K562 (cell line): ENCODE measurements at regions not wholly inside any gene's neighbourhood (a gene's known extent, or its start where the extent isn't known, plus 50 kb on each side); places are given as distances from the start of the nearest gene placed in this dataset.
"Not testable (repeated sequence)": the region's sequence is repeated elsewhere in the genome, so short reads cannot be mapped to it uniquely, and the experiment has no call there.

Source experiments
- ATAC-seq: fragments of 200-7000 bp; cut with Tn5 transposase; 3 replicates; pipeline ENCODE4 v1.9.1; 2020; ENCODE audit warnings: moderate library complexity
- BruUV-seq: library from RNA; stranded (reverse); fragments of 400-500 nt; replicated peaks from 2 replicates; lab custom pipeline; 2021; lab: Mats Ljungman, UMichigan
- CTCF ChIA-PET: fragments of 300-600 bp; formaldehyde crosslinking; extraction: SDS; loops from one replicate; lab custom pipeline; 2021; ENCODE audit warnings: low intra/inter-chr PET ratio; lab: Yijun Ruan, JAX
- POLR2A ChIA-PET: fragments of 300-600, 350-650 bp; sonication (Branson Sonifier 250); formaldehyde crosslinking; extraction: SDS; loops from one replicate; lab custom pipeline; 2021; ENCODE audit warnings: antibody characterized with exemption, inconsistent platforms; lab: Yijun Ruan, JAX
- DNase-seq, 4 experiments: peaks; one replicate each; pipeline versions ENCODE4 v3.0.0 to v3.0.0-alpha.2; 2011 to 2018; ENCODE audit warnings: low spot score in 3 of 4, mixed read lengths in 3 of 4; ENCODE audit errors: extremely low read depth in 1 of 4
- FAIRE-seq: peaks from 2 replicates; lab custom pipeline; 2011; peaks lifted over from hg19 to GRCh38; lab: Jason Lieb, UNC
- H2AFZ ChIP-seq: 2 replicates; pipeline ENCODE4 v1.6.0; 2011; ENCODE audit warnings: low read depth, low read length, control low read depth, inconsistent platforms
- H3K27ac ChIP-seq: fragments of 200-600 bp; 3 replicates; pipeline ENCODE4 v1.8.0; 2011; ENCODE audit warnings: low read depth, mild to moderate bottlenecking, control low read depth, inconsistent platforms, low read length, moderate library complexity, mixed read lengths; ENCODE audit errors: extremely low read depth
- H3K27me3 ChIP-seq, 2 experiments: fragments of 300-600 bp in 1 of 2; 2 replicates in 1 of 2; 3 replicates in 1 of 2; pipeline versions ENCODE4 v1.6.0 to v1.8.0; 2011; ENCODE audit warnings: inconsistent platforms in 2 of 2, low read length in 2 of 2, mild to moderate bottlenecking in 1 of 2, mixed read lengths in 1 of 2, moderate library complexity in 1 of 2; ENCODE audit not compliant: control insufficient read depth in 2 of 2, insufficient read depth in 2 of 2
- H3K36me3 ChIP-seq: fragments of 300-600 bp; 3 replicates; pipeline ENCODE4 v1.8.0; 2011; ENCODE audit warnings: mild to moderate bottlenecking, low read length, inconsistent platforms; ENCODE audit not compliant: control insufficient read depth, insufficient read depth
- H3K4me1 ChIP-seq, 2 experiments: fragments of 200-600 bp in 1 of 2; replicated peaks in 1 of 2; 2 replicates in 1 of 2; 3 replicates in 1 of 2; pipeline versions ENCODE4 v1.5.1 to v1.8.0; 2011; ENCODE audit warnings: inconsistent platforms in 2 of 2, low read length in 2 of 2, mild to moderate bottlenecking in 1 of 2, mixed read lengths in 1 of 2, moderate library complexity in 1 of 2; ENCODE audit not compliant: control insufficient read depth in 2 of 2, insufficient read depth in 2 of 2
- H3K4me2 ChIP-seq: 2 replicates; pipeline ENCODE4 v1.6.1; 2011; ENCODE audit warnings: low read length, control low read depth, inconsistent platforms, mixed read lengths; ENCODE audit not compliant: insufficient read depth
- H3K4me3 ChIP-seq: fragments of 200-600 bp; sonication (generic), shearing (Covaris generic); 2 replicates; pipeline ENCODE4 v1.5.1; 2016; ENCODE audit warnings: control low read depth, inconsistent platforms
- H3K79me2 ChIP-seq: fragments of 200-600 bp; 3 replicates; pipeline ENCODE4 v1.8.0; 2011; ENCODE audit warnings: low read length, inconsistent platforms; ENCODE audit not compliant: control insufficient read depth, insufficient read depth
- H3K9ac ChIP-seq, 2 experiments: 2 replicates each; pipeline versions ENCODE4 v1.6.0 to v1.6.1; 2011; ENCODE audit warnings: low read depth in 2 of 2, low read length in 2 of 2, control low read depth in 1 of 2, inconsistent platforms in 1 of 2, mild to moderate bottlenecking in 1 of 2, mixed read lengths in 1 of 2; ENCODE audit not compliant: insufficient read depth in 1 of 2
- H3K9me1 ChIP-seq: one replicate; pipeline ENCODE4 v1.6.0; 2011; ENCODE audit warnings: inconsistent platforms, mild to moderate bottlenecking, low read length, moderate library complexity; ENCODE audit not compliant: control insufficient read depth, insufficient read depth
- H3K9me3 ChIP-seq: replicated peaks from 2 replicates; pipeline ENCODE4 v1.5.1; 2011; ENCODE audit warnings: low read depth, low read length, inconsistent platforms; ENCODE audit not compliant: control insufficient read depth, insufficient read depth
- H4K20me1 ChIP-seq: replicated peaks from 2 replicates; pipeline ENCODE4 v1.6.1; 2011; ENCODE audit warnings: low read length, inconsistent platforms, mixed read lengths; ENCODE audit not compliant: control insufficient read depth, insufficient read depth
- FOXJ3 ChIP-seq: sonication (generic); formaldehyde crosslinking; IDR thresholded peaks from 2 replicates; pipeline ENCODE4 v1.4.0; 2020; ENCODE audit warnings: mild to moderate bottlenecking, missing genetic modification reagents
- GABPB2 ChIP-seq: fragments of 250-450 bp; sonication (Bioruptor Pico); conservative IDR thresholded peaks from 2 replicates; pipeline ENCODE4 v1.5.1; 2021; ENCODE audit warnings: mild to moderate bottlenecking
- ZC3H4 ChIP-seq: sonication (generic); formaldehyde crosslinking; IDR thresholded peaks from 2 replicates; pipeline ENCODE4 v1.9.0; 2021; ENCODE audit warnings: missing genetic modification reagents, borderline replicate concordance
- WGBS: fragments of 100-300 bp; shearing (Covaris generic); methylation state at CpG from one replicate; pipeline ENCODE4 v1.1.6; 2016; ENCODE audit warnings: low coverage, mixed read lengths; ENCODE audit not compliant: insufficient coverage; ENCODE audit errors: missing lambda C conversion rate; 5-methylcytosine and 5-hydroxymethylcytosine counted together
- in situ Hi-C: fragments of 300-500 bp; cut with MboI; formaldehyde crosslinking; loops from 4 replicates; pipeline ENCODE4 v1.15.0; 2018; ENCODE audit warnings: inconsistent platforms, mixed read lengths
- intact Hi-C: fragments of 100-400 bp; cut with micrococcal nuclease; formaldehyde crosslinking; loops from 2 replicates; pipeline ENCODE4 v1.14.2; 2022
- TF ChIP-seq, protein P1 (sequence below): fragments of 250-450 bp; sonication (Bioruptor Pico); IDR thresholded peaks from 2 replicates; pipeline ENCODE4 v1.4.0; 2020

DNA sequence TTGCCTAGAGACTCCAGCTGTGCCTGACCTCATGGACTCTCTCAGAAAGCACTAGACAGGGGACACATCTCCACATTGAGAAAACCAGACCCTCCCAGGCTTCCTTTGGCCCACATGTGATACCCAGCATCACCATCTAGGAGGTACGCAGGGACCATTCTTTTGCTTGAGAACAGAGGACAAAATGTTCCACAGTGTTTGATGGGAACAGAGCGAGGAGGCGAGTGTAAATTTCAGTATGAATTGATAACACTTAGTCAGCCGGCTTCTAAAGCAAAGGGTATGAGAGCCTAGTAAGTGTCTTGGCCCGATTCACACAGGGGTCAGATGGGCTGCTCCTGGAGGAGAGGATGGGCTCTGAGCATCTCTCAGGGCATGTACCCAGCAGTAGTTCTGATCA lies 1052.4 kb downstream of the BCL11B start (continued):
- TF ChIP-seq, protein P1, sequence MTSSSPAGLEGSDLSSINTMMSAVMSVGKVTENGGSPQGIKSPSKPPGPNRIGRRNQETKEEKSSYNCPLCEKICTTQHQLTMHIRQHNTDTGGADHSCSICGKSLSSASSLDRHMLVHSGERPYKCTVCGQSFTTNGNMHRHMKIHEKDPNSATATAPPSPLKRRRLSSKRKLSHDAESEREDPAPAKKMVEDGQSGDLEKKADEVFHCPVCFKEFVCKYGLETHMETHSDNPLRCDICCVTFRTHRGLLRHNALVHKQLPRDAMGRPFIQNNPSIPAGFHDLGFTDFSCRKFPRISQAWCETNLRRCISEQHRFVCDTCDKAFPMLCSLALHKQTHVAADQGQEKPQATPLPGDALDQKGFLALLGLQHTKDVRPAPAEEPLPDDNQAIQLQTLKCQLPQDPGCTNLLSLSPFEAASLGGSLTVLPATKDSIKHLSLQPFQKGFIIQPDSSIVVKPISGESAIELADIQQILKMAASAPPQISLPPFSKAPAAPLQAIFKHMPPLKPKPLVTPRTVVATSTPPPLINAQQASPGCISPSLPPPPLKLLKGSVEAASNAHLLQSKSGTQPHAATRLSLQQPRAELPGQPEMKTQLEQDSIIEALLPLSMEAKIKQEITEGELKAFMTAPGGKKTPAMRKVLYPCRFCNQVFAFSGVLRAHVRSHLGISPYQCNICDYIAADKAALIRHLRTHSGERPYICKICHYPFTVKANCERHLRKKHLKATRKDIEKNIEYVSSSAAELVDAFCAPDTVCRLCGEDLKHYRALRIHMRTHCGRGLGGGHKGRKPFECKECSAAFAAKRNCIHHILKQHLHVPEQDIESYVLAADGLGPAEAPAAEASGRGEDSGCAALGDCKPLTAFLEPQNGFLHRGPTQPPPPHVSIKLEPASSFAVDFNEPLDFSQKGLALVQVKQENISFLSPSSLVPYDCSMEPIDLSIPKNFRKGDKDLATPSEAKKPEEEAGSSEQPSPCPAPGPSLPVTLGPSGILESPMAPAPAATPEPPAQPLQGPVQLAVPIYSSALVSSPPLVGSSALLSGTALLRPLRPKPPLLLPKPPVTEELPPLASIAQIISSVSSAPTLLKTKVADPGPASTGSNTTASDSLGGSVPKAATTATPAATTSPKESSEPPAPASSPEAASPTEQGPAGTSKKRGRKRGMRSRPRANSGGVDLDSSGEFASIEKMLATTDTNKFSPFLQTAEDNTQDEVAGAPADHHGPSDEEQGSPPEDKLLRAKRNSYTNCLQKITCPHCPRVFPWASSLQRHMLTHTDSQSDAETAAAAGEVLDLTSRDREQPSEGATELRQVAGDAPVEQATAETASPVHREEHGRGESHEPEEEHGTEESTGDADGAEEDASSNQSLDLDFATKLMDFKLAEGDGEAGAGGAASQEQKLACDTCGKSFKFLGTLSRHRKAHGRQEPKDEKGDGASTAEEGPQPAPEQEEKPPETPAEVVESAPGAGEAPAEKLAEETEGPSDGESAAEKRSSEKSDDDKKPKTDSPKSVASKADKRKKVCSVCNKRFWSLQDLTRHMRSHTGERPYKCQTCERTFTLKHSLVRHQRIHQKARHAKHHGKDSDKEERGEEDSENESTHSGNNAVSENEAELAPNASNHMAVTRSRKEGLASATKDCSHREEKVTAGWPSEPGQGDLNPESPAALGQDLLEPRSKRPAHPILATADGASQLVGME (CRISPR knock-in tag) = no peak
- no peak for TF ChIP-seq FOXJ3

DNA sequence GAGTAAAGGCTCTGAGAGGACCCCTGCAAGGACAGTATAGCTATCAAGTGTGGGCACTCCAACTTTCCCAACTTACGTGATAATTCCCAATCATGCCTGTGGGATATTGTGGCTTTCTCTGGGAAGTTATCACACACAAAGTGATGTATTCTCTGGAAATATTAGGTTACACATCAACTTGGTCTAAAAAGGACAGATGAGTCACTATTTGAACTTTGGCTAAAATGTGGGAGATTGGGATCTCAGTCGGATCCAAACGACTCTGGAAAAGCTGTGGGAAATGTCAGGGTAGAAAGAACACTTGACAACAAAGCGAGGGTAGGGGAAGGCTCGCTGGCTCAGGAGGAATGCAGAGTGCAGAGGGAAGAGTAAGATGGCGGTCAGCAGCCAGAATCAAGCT lies 1048.9 kb downstream of the BCL11B start:
- DNase-seq = no peak
- ChIA-PET CTCF (no interaction called here), POLR2A (interaction anchor here (0.6 kb wide), 2 partner anchors 293 to 800 kb away, joined by 3 read pairs; no protein-coding TSS in a partner anchor)
- no peaks in the 10 kb centered on the region for H3K27me3 ChIP-seq
- WGBS = 0% methylated on average over 6 of the region's 6 CpGs
- H3K9me1 ChIP-seq = no peaks in the 10 kb centered on the region
- H3K4me1 ChIP-seq = no peaks in the 10 kb centered on the region
- H3K9ac ChIP-seq = no peak overlapping the region
- H3K27ac ChIP-seq = no peak overlapping the region
- no peak overlapping the region for H3K4me3 ChIP-seq
- H4K20me1 ChIP-seq = no peaks in the 10 kb centered on the region
- ATAC-seq = no peak
- no peaks in the 10 kb centered on the region for H3K36me3 ChIP-seq
- H3K79me2 ChIP-seq = no peaks in the 10 kb centered on the region
- TF ChIP-seq ZC3H4 (no peak), GABPB2 (CRISPR knock-in tag) (no peak)
- intact Hi-C loops = no loop called here
- no peak for FAIRE-seq
- no peak overlapping the region for H3K4me2 ChIP-seq
- no peaks in the 10 kb centered on the region for H3K9me3 ChIP-seq
- no peak overlapping the region for H2AFZ ChIP-seq
- BruUV-seq = no TSS peak
- in situ Hi-C loops = no loop called here

DNA sequence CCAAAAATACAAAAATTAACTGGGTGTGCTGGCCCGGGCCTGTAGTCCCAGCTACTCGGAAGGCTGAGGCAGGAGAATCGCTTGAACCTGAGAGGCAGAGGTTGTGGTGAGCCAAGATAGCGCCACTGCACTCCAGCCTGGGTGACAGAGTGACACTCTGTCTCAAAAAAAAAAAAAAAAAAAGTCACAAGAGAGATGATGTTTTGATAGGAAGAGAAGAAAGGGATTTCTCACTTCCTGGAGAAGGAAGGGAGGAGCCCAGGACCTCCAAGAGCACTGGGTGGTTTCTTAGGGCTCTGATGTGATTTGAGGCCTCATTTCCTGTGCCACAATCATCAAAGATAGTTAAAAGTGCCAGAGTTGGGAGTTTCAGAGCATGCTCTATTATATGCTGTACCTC lies 1048.3 kb downstream of the BCL11B start:
- H2AFZ ChIP-seq, ATAC-seq, in situ Hi-C loops, H3K36me3 ChIP-seq, H3K9ac ChIP-seq, H3K79me2 ChIP-seq, H3K27ac ChIP-seq, CTCF ChIA-PET, FAIRE-seq, H3K4me3 ChIP-seq, H3K27me3 ChIP-seq, BruUV-seq, intact Hi-C loops, H3K4me2 ChIP-seq, H4K20me1 ChIP-seq, H3K9me3 ChIP-seq, H3K9me1 ChIP-seq, H3K4me1 ChIP-seq, DNase-seq: not testable (repeated sequence)
- POLR2A ChIA-PET = interaction anchor here (0.6 kb wide), 1 partner anchor 292 kb away, joined by 3 read pairs; no protein-coding TSS in a partner anchor
- WGBS = 0% methylated on average over 2 of the region's 4 CpGs
